ENCODE measurements at regions not wholly inside any gene's neighbourhood (a gene's known extent, or its start where the extent isn't known, plus 50 kb on each side); places are given as distances from the start of the nearest gene placed in this dataset.

GRCh38 chr3:44069276-44069675 lies 172.4 kb upstream of the TOPAZ1 start:
- WGBS (ENCODE audit: extremely low coverage, insufficient read length, low lambda C conversion rate): no CpG with 5 or more reads among the region's 5 CpGs
- no peak overlapping the region for H3K56ac ChIP-seq (ENCODE audit: insufficient read length, low read depth, low read length)
- Mint-ChIP-seq H3K27ac (no peak overlapping the region; a peak in 1 of 7 replicates), H3K4me1 (peaks cover 11 to 12% of the 10 kb centered on the region in 2 experiments), H3K9me3 (no peaks in the 10 kb centered on the region; a peak in 1 of 5 replicates), H3K27me3 (ENCODE audit: low read depth) (no peaks in the 10 kb centered on the region; the same call in none of the 2 replicates), H3K36me3 (ENCODE audit: insufficient read depth in 1 of 3, low read depth in 3 of 3) (no peaks in the 10 kb centered on the region), H3K4me3 (no peak overlapping the region)
- H4K5ac ChIP-seq (ENCODE audit: insufficient read length, low read depth, low read length): no peak overlapping the region
- H2AFZ ChIP-seq (ENCODE audit: low read length): no peak overlapping the region
- H3K14ac ChIP-seq (ENCODE audit: insufficient read depth, low read length): no peak overlapping the region
- H3K18ac ChIP-seq (ENCODE audit: insufficient read length, low read depth, low read length): no peak overlapping the region
- no peaks in the 10 kb centered on the region for H3K23me2 ChIP-seq (ENCODE audit: insufficient read length, low read depth, low read length, poor library complexity, severe bottlenecking)
- no peak for DNase-seq
- H2BK20ac ChIP-seq (ENCODE audit: low read depth, low read length, poor library complexity, severe bottlenecking): no peak overlapping the region
- H4K91ac ChIP-seq (ENCODE audit: insufficient read length, low read depth, low read length): no peak overlapping the region
- H2BK12ac ChIP-seq (ENCODE audit: insufficient read length, low read depth, low read length): no peak overlapping the region
- H4K20me1 ChIP-seq (ENCODE audit: control insufficient read depth, insufficient read depth, insufficient read length): no peaks in the 10 kb centered on the region
- no peak overlapping the region for H2BK5ac ChIP-seq (ENCODE audit: insufficient read length, low read length)
- H3K79me1 ChIP-seq (ENCODE audit: insufficient read depth, low read depth, low read length, poor library complexity, severe bottlenecking): no peaks in the 10 kb centered on the region
- H3K27ac ChIP-seq (ENCODE audit: insufficient read length, low read depth, low read length): no peak overlapping the region
- TF ChIP-seq, protein P1, sequence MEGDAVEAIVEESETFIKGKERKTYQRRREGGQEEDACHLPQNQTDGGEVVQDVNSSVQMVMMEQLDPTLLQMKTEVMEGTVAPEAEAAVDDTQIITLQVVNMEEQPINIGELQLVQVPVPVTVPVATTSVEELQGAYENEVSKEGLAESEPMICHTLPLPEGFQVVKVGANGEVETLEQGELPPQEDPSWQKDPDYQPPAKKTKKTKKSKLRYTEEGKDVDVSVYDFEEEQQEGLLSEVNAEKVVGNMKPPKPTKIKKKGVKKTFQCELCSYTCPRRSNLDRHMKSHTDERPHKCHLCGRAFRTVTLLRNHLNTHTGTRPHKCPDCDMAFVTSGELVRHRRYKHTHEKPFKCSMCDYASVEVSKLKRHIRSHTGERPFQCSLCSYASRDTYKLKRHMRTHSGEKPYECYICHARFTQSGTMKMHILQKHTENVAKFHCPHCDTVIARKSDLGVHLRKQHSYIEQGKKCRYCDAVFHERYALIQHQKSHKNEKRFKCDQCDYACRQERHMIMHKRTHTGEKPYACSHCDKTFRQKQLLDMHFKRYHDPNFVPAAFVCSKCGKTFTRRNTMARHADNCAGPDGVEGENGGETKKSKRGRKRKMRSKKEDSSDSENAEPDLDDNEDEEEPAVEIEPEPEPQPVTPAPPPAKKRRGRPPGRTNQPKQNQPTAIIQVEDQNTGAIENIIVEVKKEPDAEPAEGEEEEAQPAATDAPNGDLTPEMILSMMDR (conservative IDR thresholded peaks at IDR 0.05): no peak
- H2AK5ac ChIP-seq (ENCODE audit: insufficient read length, low read length): no peak overlapping the region
- H3K4me2 ChIP-seq (ENCODE audit: insufficient read depth, insufficient read length, low read length): no peak overlapping the region
- H3K4ac ChIP-seq (ENCODE audit: low read depth, low read length): no peak overlapping the region
- H3K9me3 ChIP-seq (ENCODE audit: control insufficient read depth, low read depth, low read length): no peaks in the 10 kb centered on the region
- no peak overlapping the region for H2BK15ac ChIP-seq (ENCODE audit: low read depth, low read length)
- H3K79me2 ChIP-seq (ENCODE audit: insufficient read depth, low read length): no peaks in the 10 kb centered on the region
- H3T11ph ChIP-seq (ENCODE audit: low read length): no peak overlapping the region
- H2BK120ac ChIP-seq (ENCODE audit: low read depth, low read length, poor library complexity, severe bottlenecking): no peak overlapping the region
- no peak overlapping the region for H3K9ac ChIP-seq (ENCODE audit: extremely low read depth, insufficient read length, low read length)
- peaks cover 2% of the 10 kb centered on the region; the same call in 1 of the 2 replicates for H3K4me1 ChIP-seq (ENCODE audit: insufficient read depth, low read length)
- H3K27me3 ChIP-seq (ENCODE audit: insufficient read depth, low read length): no peaks in the 10 kb centered on the region
- H4K8ac ChIP-seq (replicated peaks; ENCODE audit: insufficient read length, low read depth, low read length): no peak overlapping the region
- no peak overlapping the region for H3K23ac ChIP-seq (ENCODE audit: insufficient read length, low read depth, low read length)

Data from H9 (cell line).